Nephron progenitor cell (in vitro differentiated cells): ENCODE measurements at regions not wholly inside any gene's neighbourhood (a gene's known extent, or its start where the extent isn't known, plus 50 kb on each side); places are given as distances from the start of the nearest gene placed in this dataset.

Experiments
- DNase-seq: peaks from one replicate; pipeline ENCODE4 v3.0.0; 2021
- H3K27ac Mint-ChIP-seq: 2 replicates; pipeline ENCODE4 v1.8.0; 2021; ENCODE audit warnings: mild to moderate bottlenecking, moderate library complexity, mixed read lengths
- H3K27me3 Mint-ChIP-seq: 2 replicates; pipeline ENCODE4 v1.8.0; 2021; ENCODE audit warnings: mild to moderate bottlenecking, low read depth, mixed read lengths; ENCODE audit not compliant: poor library complexity
- H3K36me3 Mint-ChIP-seq: 2 replicates; pipeline ENCODE4 v1.8.0; 2021; ENCODE audit warnings: low read depth, mixed read lengths
- H3K4me1 Mint-ChIP-seq: 2 replicates; pipeline ENCODE4 v1.8.0; 2021; ENCODE audit warnings: mixed read lengths
- H3K4me3 Mint-ChIP-seq: 2 replicates; pipeline ENCODE4 v1.8.0; 2021; ENCODE audit warnings: mild to moderate bottlenecking, moderate library complexity, mixed read lengths
- H3K9me3 Mint-ChIP-seq: 2 replicates; pipeline ENCODE4 v1.8.0; 2021; ENCODE audit warnings: mild to moderate bottlenecking, moderate library complexity, mixed read lengths
- TF ChIP-seq, protein P1 (sequence below): fragments of 200-600 bp; sonication (generic); IDR thresholded peaks from 2 replicates; pipeline ENCODE4 v1.5.0; 2021; ENCODE audit warnings: antibody characterized with exemption

DNA sequence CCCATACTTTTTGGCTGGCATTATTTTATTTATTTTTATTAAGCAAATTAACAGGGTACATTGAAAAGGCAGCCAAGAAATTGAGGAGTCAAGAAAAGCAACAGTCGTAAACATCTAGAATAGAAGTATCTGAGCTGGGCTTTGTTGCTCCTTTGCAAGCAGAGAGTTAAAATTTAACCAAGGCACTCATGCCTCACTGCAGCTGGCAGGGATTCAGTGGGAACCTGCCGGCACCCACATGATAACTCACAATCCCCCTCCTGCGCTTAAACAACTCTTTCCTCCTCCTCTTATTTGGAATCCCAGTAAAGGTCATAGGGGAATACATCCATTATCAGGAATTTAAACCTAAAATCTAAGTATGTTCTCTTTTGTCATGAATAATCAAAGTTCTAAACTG is 115.5 kb downstream of the SOX3 start:
- no peak for DNase-seq
- Mint-ChIP-seq H3K27ac (no peak overlapping the region), H3K4me3 (no peak overlapping the region), H3K4me1 (no peaks in the 10 kb centered on the region), H3K27me3 (no peaks in the 10 kb centered on the region), H3K9me3 (no peaks in the 10 kb centered on the region), H3K36me3 (no peaks in the 10 kb centered on the region)
- TF ChIP-seq, protein P1, sequence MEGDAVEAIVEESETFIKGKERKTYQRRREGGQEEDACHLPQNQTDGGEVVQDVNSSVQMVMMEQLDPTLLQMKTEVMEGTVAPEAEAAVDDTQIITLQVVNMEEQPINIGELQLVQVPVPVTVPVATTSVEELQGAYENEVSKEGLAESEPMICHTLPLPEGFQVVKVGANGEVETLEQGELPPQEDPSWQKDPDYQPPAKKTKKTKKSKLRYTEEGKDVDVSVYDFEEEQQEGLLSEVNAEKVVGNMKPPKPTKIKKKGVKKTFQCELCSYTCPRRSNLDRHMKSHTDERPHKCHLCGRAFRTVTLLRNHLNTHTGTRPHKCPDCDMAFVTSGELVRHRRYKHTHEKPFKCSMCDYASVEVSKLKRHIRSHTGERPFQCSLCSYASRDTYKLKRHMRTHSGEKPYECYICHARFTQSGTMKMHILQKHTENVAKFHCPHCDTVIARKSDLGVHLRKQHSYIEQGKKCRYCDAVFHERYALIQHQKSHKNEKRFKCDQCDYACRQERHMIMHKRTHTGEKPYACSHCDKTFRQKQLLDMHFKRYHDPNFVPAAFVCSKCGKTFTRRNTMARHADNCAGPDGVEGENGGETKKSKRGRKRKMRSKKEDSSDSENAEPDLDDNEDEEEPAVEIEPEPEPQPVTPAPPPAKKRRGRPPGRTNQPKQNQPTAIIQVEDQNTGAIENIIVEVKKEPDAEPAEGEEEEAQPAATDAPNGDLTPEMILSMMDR = no peak

DNA sequence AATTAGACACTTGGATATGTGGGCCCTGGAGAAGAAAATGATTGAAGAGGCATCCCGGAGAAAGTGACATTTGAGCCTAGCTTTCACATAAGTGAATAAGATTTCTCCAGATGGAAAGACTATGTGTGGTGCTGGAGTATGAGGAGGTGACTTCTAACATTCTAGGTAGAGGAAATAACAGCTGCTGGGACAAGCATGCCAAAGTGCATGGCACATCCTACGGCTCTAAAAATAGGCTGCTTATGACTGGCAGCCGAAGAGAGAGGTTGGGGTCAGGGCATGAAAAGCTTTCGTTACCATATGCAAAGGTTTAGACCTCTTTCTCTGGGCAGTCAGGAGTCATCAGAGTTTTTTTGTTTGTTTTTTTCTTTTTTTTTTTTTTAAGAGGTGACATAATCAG is 142.0 kb downstream of the SOX3 start:
- no peak for DNase-seq
- TF ChIP-seq, protein P1 = no peak
- no peaks in the 10 kb centered on the region for H3K4me1 Mint-ChIP-seq
- H3K4me3 Mint-ChIP-seq = no peak overlapping the region
- no peak overlapping the region for H3K27ac Mint-ChIP-seq
- peaks cover 7% of the 10 kb centered on the region for H3K27me3 Mint-ChIP-seq
- H3K36me3 Mint-ChIP-seq = no peaks in the 10 kb centered on the region
- no peaks in the 10 kb centered on the region for H3K9me3 Mint-ChIP-seq

DNA sequence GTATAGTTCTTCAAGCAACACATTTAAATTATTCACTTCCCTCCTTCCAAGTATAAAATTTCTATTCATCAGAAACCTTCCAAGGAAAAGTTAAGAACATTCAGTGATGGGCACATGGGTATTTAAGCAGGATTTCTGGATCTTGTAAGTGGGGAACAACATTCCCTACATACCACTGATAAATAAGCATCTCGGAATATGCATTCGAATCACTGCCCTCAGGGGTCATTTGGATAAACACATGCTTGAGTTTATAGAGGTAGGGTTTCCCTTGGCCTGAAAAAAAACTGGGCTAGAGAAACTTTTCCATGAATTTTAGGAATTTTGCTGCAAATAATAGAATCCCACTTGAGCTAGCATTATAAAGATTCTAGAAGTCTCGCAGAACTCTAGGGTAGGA is 143.9 kb downstream of the SOX3 start:
- peaks cover under 1% of the 10 kb centered on the region for H3K4me1 Mint-ChIP-seq
- TF ChIP-seq, protein P1 = no peak
- peaks cover 7% of the 10 kb centered on the region for H3K27me3 Mint-ChIP-seq
- no peak overlapping the region for H3K4me3 Mint-ChIP-seq
- no peaks in the 10 kb centered on the region for H3K9me3 Mint-ChIP-seq
- H3K27ac Mint-ChIP-seq = no peak overlapping the region
- no peak for DNase-seq
- H3K36me3 Mint-ChIP-seq = no peaks in the 10 kb centered on the region

DNA sequence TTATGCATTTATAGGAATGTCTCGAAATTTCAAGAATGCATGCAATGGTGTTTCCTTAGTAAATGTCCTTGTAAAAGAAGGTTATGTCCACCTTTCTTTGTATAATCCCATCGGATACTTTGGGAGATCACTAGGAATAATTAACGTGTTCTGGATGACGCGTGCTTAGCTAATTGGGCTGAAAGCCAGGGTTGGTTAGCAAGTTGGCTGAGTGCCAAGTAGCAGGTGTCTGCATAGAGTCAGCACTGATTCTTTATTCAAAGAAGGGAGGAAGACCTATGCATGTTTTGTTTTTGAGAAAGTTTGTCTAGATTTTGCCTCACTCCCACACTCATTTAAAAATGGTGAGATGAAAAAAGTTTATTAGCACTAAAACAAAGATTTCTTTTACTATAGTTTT is 144.6 kb downstream of the SOX3 start:
- TF ChIP-seq, protein P1 = no peak

DNA sequence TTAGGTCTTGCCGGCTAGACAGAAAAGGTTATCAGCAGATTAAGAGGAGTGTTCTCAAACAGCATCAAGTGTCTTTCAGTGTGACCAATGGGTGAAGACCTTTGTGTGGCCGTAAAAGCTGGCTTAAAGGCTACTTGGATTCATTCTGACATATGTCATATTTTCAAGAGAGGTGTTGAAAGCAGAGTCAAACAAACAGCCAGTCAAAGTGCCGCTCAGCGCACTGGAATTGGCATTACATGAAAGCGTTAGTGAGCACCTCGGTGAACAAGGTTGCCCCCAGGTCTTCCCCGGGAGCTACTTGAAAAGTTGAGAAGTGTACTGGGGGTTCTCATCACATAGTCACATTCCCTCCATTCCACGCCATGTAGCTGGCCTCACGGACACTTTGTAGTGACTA is 148.9 kb downstream of the SOX3 start:
- TF ChIP-seq, protein P1 = no peak
- Mint-ChIP-seq H3K27ac (no peak overlapping the region), H3K4me1 (peaks cover 12% of the 10 kb centered on the region), H3K27me3 (peaks cover 7% of the 10 kb centered on the region), H3K36me3 (no peaks in the 10 kb centered on the region), H3K4me3 (no peak overlapping the region), H3K9me3 (no peaks in the 10 kb centered on the region)
- no peak for DNase-seq

More for the DNA sequence above, 144.6 kb downstream of the SOX3 start:
- no peak overlapping the region for H3K27ac Mint-ChIP-seq
- DNase-seq = no peak
- H3K4me3 Mint-ChIP-seq = no peak overlapping the region
- peaks cover 7% of the 10 kb centered on the region for H3K4me1 Mint-ChIP-seq
- no peaks in the 10 kb centered on the region for H3K36me3 Mint-ChIP-seq
- H3K9me3 Mint-ChIP-seq = no peaks in the 10 kb centered on the region
- H3K27me3 Mint-ChIP-seq = peaks cover 7% of the 10 kb centered on the region

DNA sequence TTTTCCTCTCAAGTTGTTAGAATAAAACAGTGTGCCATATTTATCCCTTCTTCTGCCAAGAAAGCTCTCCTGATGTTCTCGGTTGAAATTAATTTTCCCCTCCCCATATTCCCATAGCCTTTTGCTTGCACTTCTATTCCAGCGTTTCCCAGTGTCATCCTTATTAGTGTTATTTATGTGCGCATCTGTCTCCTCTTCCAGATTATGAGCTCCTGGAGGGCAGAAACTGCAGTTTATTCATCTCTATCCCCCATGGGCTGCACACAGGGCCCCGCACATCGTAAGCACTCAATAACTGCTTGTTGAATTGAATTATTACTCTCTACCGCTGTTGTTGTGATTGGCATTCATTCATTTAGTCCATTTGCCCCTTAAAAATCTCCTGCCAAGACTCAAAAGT is 149.4 kb downstream of the SOX3 start:
- H3K27ac Mint-ChIP-seq = no peak overlapping the region
- no peaks in the 10 kb centered on the region for H3K9me3 Mint-ChIP-seq
- TF ChIP-seq, protein P1 = no peak

More for the DNA sequence above, 149.4 kb downstream of the SOX3 start:
- H3K4me3 Mint-ChIP-seq = no peak overlapping the region
- peaks cover 7% of the 10 kb centered on the region for H3K27me3 Mint-ChIP-seq
- peaks cover 12% of the 10 kb centered on the region for H3K4me1 Mint-ChIP-seq
- DNase-seq = no peak
- H3K36me3 Mint-ChIP-seq = no peaks in the 10 kb centered on the region
